Astrocyte (in vitro differentiated cells and primary cell): ENCODE measurements at regions not wholly inside any gene's neighbourhood (a gene's known extent, or its start where the extent isn't known, plus 50 kb on each side); places are given as distances from the start of the nearest gene placed in this dataset.

ENCODE experiments used
- DNase-seq: peaks from one replicate; pipeline ENCODE4 v3.0.0-alpha.2; 2010; ENCODE audit warnings: low read depth
- FAIRE-seq: peaks from 2 replicates; lab custom pipeline; 2011; peaks lifted over from hg19 to GRCh38; lab: Jason Lieb, UNC
- H2AFZ ChIP-seq: 2 replicates; pipeline ENCODE4 v1.6.0; 2012; ENCODE audit warnings: low read depth, low read length, inconsistent platforms
- H3K27ac ChIP-seq: 2 replicates; pipeline ENCODE4 v1.5.1; 2011; ENCODE audit warnings: low read depth, low read length, inconsistent platforms
- H3K27me3 ChIP-seq: 2 replicates; pipeline ENCODE4 v1.6.0; 2011; ENCODE audit warnings: low read length, inconsistent platforms; ENCODE audit not compliant: insufficient read depth
- H3K36me3 ChIP-seq: 2 replicates; pipeline ENCODE4 v1.5.1; 2011; ENCODE audit warnings: low read length, inconsistent platforms; ENCODE audit not compliant: insufficient read depth
- H3K4me1 ChIP-seq: 2 replicates; pipeline ENCODE4 v1.5.1; 2011; ENCODE audit warnings: low read length, inconsistent platforms; ENCODE audit not compliant: insufficient read depth
- H3K4me2 ChIP-seq: 2 replicates; pipeline ENCODE4 v1.6.0; 2012; ENCODE audit warnings: low read length, inconsistent platforms
- H3K4me3 ChIP-seq: 2 replicates; pipeline ENCODE4 v1.5.1; 2011; ENCODE audit warnings: low read depth, mild to moderate bottlenecking, low read length, inconsistent platforms; ENCODE audit not compliant: insufficient read depth
- H3K79me2 ChIP-seq: 2 replicates; pipeline ENCODE4 v1.6.0; 2012; ENCODE audit warnings: mild to moderate bottlenecking, low read length, inconsistent platforms; ENCODE audit not compliant: insufficient read depth
- H3K9ac ChIP-seq: 2 replicates; pipeline ENCODE4 v1.6.0; 2012; ENCODE audit warnings: mild to moderate bottlenecking, low read length, inconsistent platforms
- H3K9me3 ChIP-seq: 2 replicates; pipeline ENCODE4 v1.5.1; 2012; ENCODE audit warnings: low read depth, mild to moderate bottlenecking, low read length, inconsistent platforms; ENCODE audit not compliant: insufficient read depth
- H4K20me1 ChIP-seq: 2 replicates; pipeline ENCODE4 v1.6.0; 2012; ENCODE audit warnings: low read length, inconsistent platforms; ENCODE audit not compliant: insufficient read depth
- H3K27ac Mint-ChIP-seq: one replicate; pipeline ENCODE4 v1.8.0; 2021; ENCODE audit warnings: mild to moderate bottlenecking, mixed read lengths; ENCODE audit not compliant: unreplicated experiment
- H3K27me3 Mint-ChIP-seq: one replicate; pipeline ENCODE4 v1.8.0; 2021; ENCODE audit warnings: low read depth, mixed read lengths; ENCODE audit not compliant: unreplicated experiment
- H3K36me3 Mint-ChIP-seq: one replicate; pipeline ENCODE4 v1.8.0; 2021; ENCODE audit warnings: low read depth, mixed read lengths; ENCODE audit not compliant: unreplicated experiment
- H3K4me1 Mint-ChIP-seq: one replicate; pipeline ENCODE4 v1.8.0; 2021; ENCODE audit warnings: low read depth, mixed read lengths; ENCODE audit not compliant: unreplicated experiment
- H3K4me3 Mint-ChIP-seq: one replicate; pipeline ENCODE4 v1.8.0; 2021; ENCODE audit warnings: mild to moderate bottlenecking, moderate library complexity, mixed read lengths; ENCODE audit not compliant: unreplicated experiment
- H3K9me3 Mint-ChIP-seq: one replicate; pipeline ENCODE4 v1.8.0; 2021; ENCODE audit warnings: mild to moderate bottlenecking, mixed read lengths; ENCODE audit not compliant: unreplicated experiment
- EZH2 ChIP-seq: IDR thresholded peaks from 2 replicates; pipeline ENCODE4 v1.6.1; 2012; ENCODE audit warnings: mild to moderate bottlenecking, low read length, inconsistent platforms; ENCODE audit not compliant: insufficient read depth
- TF ChIP-seq, protein P1 (sequence below): IDR thresholded peaks from 2 replicates; pipeline ENCODE4 v1.5.1; 2011; ENCODE audit warnings: low read depth, mild to moderate bottlenecking, inconsistent platforms, low read length, moderate library complexity; ENCODE audit not compliant: insufficient read depth

DNA sequence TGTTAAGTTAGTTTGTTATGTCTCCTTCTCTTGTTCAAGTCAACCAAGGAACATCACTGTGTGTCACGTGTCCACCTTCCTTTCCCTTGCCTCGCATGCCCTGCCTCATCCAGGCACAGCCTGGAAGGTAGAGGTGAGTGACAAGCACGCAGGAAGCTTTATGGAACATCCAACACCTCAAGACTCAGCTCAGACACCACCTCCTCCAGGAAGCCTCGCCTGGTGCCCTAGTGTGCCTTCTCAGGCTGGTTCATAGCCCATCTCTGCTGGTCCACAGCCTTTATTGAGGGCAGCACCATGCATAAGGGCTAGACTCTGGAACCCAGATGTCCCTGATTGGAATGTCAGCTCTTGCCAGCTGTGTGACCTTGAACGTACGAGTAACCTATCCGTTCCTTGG lies 224.3 kb downstream of the ANKRD60 start:
- DNase-seq = no peak
- no peaks in the 10 kb centered on the region for H3K27me3 ChIP-seq
- H3K4me3 ChIP-seq = no peak overlapping the region
- no peaks in the 10 kb centered on the region for H3K79me2 ChIP-seq
- no peak overlapping the region for H3K4me2 ChIP-seq
- Mint-ChIP-seq H3K27me3 (peaks cover 40% of the 10 kb centered on the region), H3K4me1 (peaks cover 10% of the 10 kb centered on the region), H3K4me3 (no peak overlapping the region), H3K27ac (no peak overlapping the region), H3K36me3 (peaks cover 8% of the 10 kb centered on the region), H3K9me3 (peaks cover 4% of the 10 kb centered on the region)
- no peaks in the 10 kb centered on the region for H4K20me1 ChIP-seq
- H3K27ac ChIP-seq = no peak overlapping the region
- H2AFZ ChIP-seq = no peak overlapping the region
- no peak overlapping the region for H3K9ac ChIP-seq
- TF ChIP-seq, protein P1, sequence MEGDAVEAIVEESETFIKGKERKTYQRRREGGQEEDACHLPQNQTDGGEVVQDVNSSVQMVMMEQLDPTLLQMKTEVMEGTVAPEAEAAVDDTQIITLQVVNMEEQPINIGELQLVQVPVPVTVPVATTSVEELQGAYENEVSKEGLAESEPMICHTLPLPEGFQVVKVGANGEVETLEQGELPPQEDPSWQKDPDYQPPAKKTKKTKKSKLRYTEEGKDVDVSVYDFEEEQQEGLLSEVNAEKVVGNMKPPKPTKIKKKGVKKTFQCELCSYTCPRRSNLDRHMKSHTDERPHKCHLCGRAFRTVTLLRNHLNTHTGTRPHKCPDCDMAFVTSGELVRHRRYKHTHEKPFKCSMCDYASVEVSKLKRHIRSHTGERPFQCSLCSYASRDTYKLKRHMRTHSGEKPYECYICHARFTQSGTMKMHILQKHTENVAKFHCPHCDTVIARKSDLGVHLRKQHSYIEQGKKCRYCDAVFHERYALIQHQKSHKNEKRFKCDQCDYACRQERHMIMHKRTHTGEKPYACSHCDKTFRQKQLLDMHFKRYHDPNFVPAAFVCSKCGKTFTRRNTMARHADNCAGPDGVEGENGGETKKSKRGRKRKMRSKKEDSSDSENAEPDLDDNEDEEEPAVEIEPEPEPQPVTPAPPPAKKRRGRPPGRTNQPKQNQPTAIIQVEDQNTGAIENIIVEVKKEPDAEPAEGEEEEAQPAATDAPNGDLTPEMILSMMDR = no peak
- TF ChIP-seq EZH2 = no peak
- no peaks in the 10 kb centered on the region for H3K9me3 ChIP-seq
- FAIRE-seq = no peak
- H3K36me3 ChIP-seq = no peaks in the 10 kb centered on the region
- H3K4me1 ChIP-seq = peaks cover 20% of the 10 kb centered on the region

DNA sequence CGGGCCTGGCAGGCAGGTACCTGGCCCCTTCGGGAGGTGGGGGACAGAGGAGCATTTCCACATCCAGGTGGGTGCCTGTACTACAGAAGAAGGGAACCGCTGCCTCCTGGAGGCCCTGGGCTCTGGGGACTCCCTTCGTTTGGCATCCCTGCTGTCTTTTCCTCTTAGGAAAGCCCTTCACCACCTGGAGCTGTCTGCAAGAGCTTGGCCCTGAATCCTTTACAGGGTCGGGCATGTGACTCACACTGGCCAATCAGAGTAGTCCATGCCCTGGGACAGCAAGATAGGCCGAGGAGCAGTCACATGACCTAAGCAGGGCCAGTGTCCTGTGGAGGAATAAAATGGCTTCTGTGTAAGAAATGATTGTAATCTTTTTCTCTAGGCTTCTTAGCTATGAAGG lies 224.9 kb downstream of the ANKRD60 start:
- peaks cover 4% of the 10 kb centered on the region for H3K9me3 Mint-ChIP-seq
- H3K79me2 ChIP-seq = no peaks in the 10 kb centered on the region
- no peaks in the 10 kb centered on the region for H3K9me3 ChIP-seq
- H3K27me3 ChIP-seq = no peaks in the 10 kb centered on the region
- H3K36me3 ChIP-seq = no peaks in the 10 kb centered on the region
- TF ChIP-seq, protein P1 = no peak
- TF ChIP-seq EZH2 = no peak
- H3K4me2 ChIP-seq = no peak overlapping the region
- DNase-seq (no peak), FAIRE-seq (no peak)
- no peak overlapping the region for H3K4me3 ChIP-seq
- peaks cover 10% of the 10 kb centered on the region for H3K4me1 Mint-ChIP-seq
- H3K9ac ChIP-seq = no peak overlapping the region
- H3K36me3 Mint-ChIP-seq = peaks cover 8% of the 10 kb centered on the region
- no peak overlapping the region for H3K27ac ChIP-seq
- peaks cover 38% of the 10 kb centered on the region for H3K27me3 Mint-ChIP-seq
- H2AFZ ChIP-seq = no peak overlapping the region
- H4K20me1 ChIP-seq = no peaks in the 10 kb centered on the region
- H3K4me3 Mint-ChIP-seq = no peak overlapping the region
- H3K27ac Mint-ChIP-seq = no peak overlapping the region
- peaks cover 20% of the 10 kb centered on the region for H3K4me1 ChIP-seq

DNA sequence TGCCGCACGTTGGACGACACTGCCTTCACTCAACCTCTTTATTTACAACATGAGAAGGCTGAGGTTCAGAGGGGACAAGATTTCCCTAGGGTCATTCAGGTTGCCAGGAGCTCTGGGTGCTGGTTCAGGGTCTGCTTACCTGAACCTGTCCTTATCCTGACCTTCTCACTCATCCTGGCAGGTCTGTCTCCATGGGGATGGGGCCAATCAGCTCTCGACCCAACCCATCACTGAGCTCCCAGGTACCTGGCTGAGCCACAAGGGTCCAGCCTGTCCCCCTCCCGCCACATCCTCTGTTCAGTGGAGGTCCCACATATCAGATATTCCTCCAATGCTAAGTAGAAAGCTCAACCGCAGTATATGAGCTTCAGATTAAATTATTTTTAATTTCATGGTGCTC lies 225.6 kb downstream of the ANKRD60 start:
- peaks cover 34% of the 10 kb centered on the region for H3K27me3 Mint-ChIP-seq

More for the DNA sequence above, 225.6 kb downstream of the ANKRD60 start:
- DNase-seq (no peak), FAIRE-seq (no peak)
- H3K4me3 Mint-ChIP-seq = no peak overlapping the region
- Histone ChIP-seq H3K27me3 (no peaks in the 10 kb centered on the region), H3K4me1 (peaks cover 20% of the 10 kb centered on the region), H3K9ac (no peak overlapping the region), H3K36me3 (no peaks in the 10 kb centered on the region), H3K4me3 (no peak overlapping the region), H4K20me1 (no peaks in the 10 kb centered on the region), H3K9me3 (no peaks in the 10 kb centered on the region), H2AFZ (no peak overlapping the region), H3K4me2 (no peak overlapping the region), H3K27ac (no peak overlapping the region), H3K79me2 (no peaks in the 10 kb centered on the region)
- TF ChIP-seq, protein P1 = no peak
- TF ChIP-seq EZH2 = no peak
- peaks cover 6% of the 10 kb centered on the region for H3K9me3 Mint-ChIP-seq
- H3K27ac Mint-ChIP-seq = no peak overlapping the region
- H3K4me1 Mint-ChIP-seq = peaks cover 10% of the 10 kb centered on the region
- peaks cover 6% of the 10 kb centered on the region for H3K36me3 Mint-ChIP-seq
